ENCODE measurements at regions not wholly inside any gene's neighbourhood (a gene's known extent, or its start where the extent isn't known, plus 50 kb on each side); places are given as distances from the start of the nearest gene placed in this dataset.

- BruUV-seq (replicated peaks): no TSS peak
- in situ Hi-C loops (cut with HindIII; ENCODE audit: extremely low pct_ligation_motif_present, low pct_unique_long_range_greater_than_20kb) (no loop called here), intact Hi-C loops (cut with micrococcal nuclease; ENCODE audit: unreplicated experiment) (no loop called here)
- TF ChIP-seq MAFF (IDR thresholded peaks at IDR 0.05; ENCODE audit: low read depth, low read length): no peak
- no peak for TF ChIP-seq DZIP1 (CRISPR knock-in tag; IDR thresholded peaks at IDR 0.05)
- TF ChIP-seq ZNF513 (CRISPR knock-in tag; conservative IDR thresholded peaks at IDR 0.05): no peak
- TF ChIP-seq ZSCAN5A (CRISPR knock-in tag; IDR thresholded peaks at IDR 0.05; ENCODE audit: borderline replicate concordance): no peak
- TF ChIP-seq NFYC (CRISPR knock-in tag; IDR thresholded peaks at IDR 0.05): no peak
- no peak for TF ChIP-seq ZMAT3 (CRISPR knock-in tag; conservative IDR thresholded peaks at IDR 0.05)
- no peak for TF ChIP-seq SALL2 (CRISPR knock-in tag; IDR thresholded peaks at IDR 0.05)
- no peak for TF ChIP-seq GMEB1 (CRISPR knock-in tag; IDR thresholded peaks at IDR 0.05; ENCODE audit: borderline replicate concordance)
- no peak for TF ChIP-seq TGIF2 (CRISPR knock-in tag; IDR thresholded peaks at IDR 0.05)
- TF ChIP-seq RBM22 (optimal IDR thresholded peaks at IDR 0.05; ENCODE audit: low read length): no peak
- TF ChIP-seq ZMYM2 (CRISPR knock-in tag; IDR thresholded peaks at IDR 0.05): no peak
- TF ChIP-seq SNAPC2 (CRISPR knock-in tag; IDR thresholded peaks at IDR 0.05): no peak
- TF ChIP-seq ZNF672 (CRISPR knock-in tag; IDR thresholded peaks at IDR 0.05): no peak
- no peak for TF ChIP-seq CAMTA2 (CRISPR knock-in tag; IDR thresholded peaks at IDR 0.05; ENCODE audit: borderline replicate concordance)
- ATAC-seq: no peak
- Histone ChIP-seq H3K27ac (ENCODE audit: extremely low read length, insufficient read depth, low read length) (no peak overlapping the region), H3K27me3 (ENCODE audit: control insufficient read depth in 1 of 2, insufficient read depth in 2 of 2, low read length in 2 of 2) (no peaks in the 10 kb centered on the region), H3K9me3 (ENCODE audit: low read length) (peaks cover 73% of the 10 kb centered on the region), H3K9ac (ENCODE audit: insufficient read depth, low read depth, low read length) (no peak overlapping the region), H4K20me1 (ENCODE audit: insufficient read depth, low read length) (no peaks in the 10 kb centered on the region), H3K4me1 (ENCODE audit: insufficient read depth, low read length) (no peaks in the 10 kb centered on the region), H3K4me2 (ENCODE audit: low read depth, low read length) (no peak overlapping the region), H2AFZ (ENCODE audit: low read length) (no peak overlapping the region), H3K79me2 (ENCODE audit: insufficient read depth, low read length) (no peaks in the 10 kb centered on the region), H3K36me3 (replicated peaks in 1 of 2; ENCODE audit: control insufficient read depth in 1 of 2, insufficient read depth in 2 of 2, low read length in 2 of 2) (no peaks in the 10 kb centered on the region), H3K4me3 (replicated peaks in 1 of 3; ENCODE audit: insufficient read depth in 1 of 3, low read depth in 2 of 3, low read length in 3 of 3) (no peak overlapping the region)
- CTCF ChIA-PET (ENCODE audit: low intra/inter-chr PET ratio, low total read pairs): no interaction called here
- POLR2A ChIA-PET: no interaction called here
- no peak for FAIRE-seq
- DNase-seq (ENCODE audit: low spot score): no peak
- 0% methylated on average over 1 of the region's 1 CpG for WGBS (ENCODE audit: low lambda C conversion rate)
Measured at GRCh38 chr2:220783671-220784070, 788.4 kb downstream of the EPHA4 start.
